ENCODE measurements at regions not wholly inside any gene's neighbourhood (a gene's known extent, or its start where the extent isn't known, plus 50 kb on each side); places are given as distances from the start of the nearest gene placed in this dataset.

- H3K4me3 ChIP-seq (replicated peaks; ENCODE audit: insufficient read depth, low read length): no peak overlapping the region
- no peaks in the 10 kb centered on the region for H3K27me3 ChIP-seq (ENCODE audit: insufficient read depth, poor library complexity, severe bottlenecking)
- TF ChIP-seq CTCF (IDR thresholded peaks at IDR 0.05; ENCODE audit: insufficient read depth, low read length): no peak
- TF ChIP-seq REST (IDR thresholded peaks at IDR 0.05; ENCODE audit: insufficient replicate concordance, low read depth): no peak
- TF ChIP-seq SPI1 (IDR thresholded peaks at IDR 0.05; ENCODE audit: borderline replicate concordance, low read depth): no peak
- DNase-seq (ENCODE audit: low read depth in 1 of 2, low spot score in 1 of 2): no peak
- H3K27ac ChIP-seq (replicated peaks): no peak overlapping the region
These were observed 104.8 kb upstream of the CDH19 start for GRCh38 chr18:66708646-66709045.

- no peak for TF ChIP-seq GABPA (IDR thresholded peaks at IDR 0.05; ENCODE audit: low read depth)
- no peak for TF ChIP-seq SPI1 (IDR thresholded peaks at IDR 0.05; ENCODE audit: borderline replicate concordance, low read depth)
- TF ChIP-seq POLR2AphosphoS5 (IDR thresholded peaks at IDR 0.05; ENCODE audit: low read depth): no peak
- no peak for TF ChIP-seq CTCF (IDR thresholded peaks at IDR 0.05; ENCODE audit: insufficient read depth, low read length)
- no peak for TF ChIP-seq REST (IDR thresholded peaks at IDR 0.05; ENCODE audit: insufficient replicate concordance, low read depth)
- DNase-seq (ENCODE audit: low read depth in 1 of 2, low spot score in 1 of 2): no peak
- no peaks in the 10 kb centered on the region for H3K27me3 ChIP-seq (ENCODE audit: insufficient read depth, poor library complexity, severe bottlenecking)
- H3K4me3 ChIP-seq (replicated peaks; ENCODE audit: insufficient read depth, low read length): no peak overlapping the region
- no peak overlapping the region for H3K27ac ChIP-seq (replicated peaks)
These were observed 103.6 kb upstream of the CDH19 start for GRCh38 chr18:66707473-66707872.

- no peaks in the 10 kb centered on the region for H3K27me3 ChIP-seq (ENCODE audit: insufficient read depth, poor library complexity, severe bottlenecking)
- TF ChIP-seq SPI1 (IDR thresholded peaks at IDR 0.05; ENCODE audit: borderline replicate concordance, low read depth) (no peak), GABPA (IDR thresholded peaks at IDR 0.05; ENCODE audit: low read depth) (no peak), CTCF (IDR thresholded peaks at IDR 0.05; ENCODE audit: insufficient read depth, low read length) (no peak), POLR2AphosphoS5 (IDR thresholded peaks at IDR 0.05; ENCODE audit: low read depth) (no peak), REST (IDR thresholded peaks at IDR 0.05; ENCODE audit: insufficient replicate concordance, low read depth) (no peak)
- no peak overlapping the region for H3K4me3 ChIP-seq (replicated peaks; ENCODE audit: insufficient read depth, low read length)
- DNase-seq (ENCODE audit: low read depth in 1 of 2, low spot score in 1 of 2): no peak
- H3K27ac ChIP-seq (replicated peaks): no peak overlapping the region
These were observed 91.4 kb upstream of the CDH19 start for GRCh38 chr18:66695281-66695680.
